Endothelial cell (in vitro differentiated cells): ENCODE measurements at regions not wholly inside any gene's neighbourhood (a gene's known extent, or its start where the extent isn't known, plus 50 kb on each side); places are given as distances from the start of the nearest gene placed in this dataset.

Source experiments
- DNase-seq: peaks from one replicate; pipeline ENCODE4 v3.0.0; 2021; ENCODE audit warnings: low spot score
- H3K27ac Mint-ChIP-seq: one replicate; pipeline ENCODE4 v1.8.0; 2021; ENCODE audit warnings: mixed read lengths, inconsistent platforms; ENCODE audit not compliant: unreplicated experiment
- H3K27me3 Mint-ChIP-seq: one replicate; pipeline ENCODE4 v1.8.0; 2021; ENCODE audit warnings: mild to moderate bottlenecking, moderate library complexity, mixed read lengths, inconsistent platforms; ENCODE audit not compliant: unreplicated experiment
- H3K36me3 Mint-ChIP-seq: one replicate; pipeline ENCODE4 v1.8.0; 2021; ENCODE audit warnings: mild to moderate bottlenecking, low read depth, mixed read lengths, inconsistent platforms; ENCODE audit not compliant: unreplicated experiment
- H3K4me1 Mint-ChIP-seq: one replicate; pipeline ENCODE4 v1.8.0; 2021; ENCODE audit warnings: mild to moderate bottlenecking, mixed read lengths, inconsistent platforms; ENCODE audit not compliant: unreplicated experiment
- H3K4me3 Mint-ChIP-seq: one replicate; pipeline ENCODE4 v1.8.0; 2021; ENCODE audit warnings: mild to moderate bottlenecking, mixed read lengths, inconsistent platforms; ENCODE audit not compliant: unreplicated experiment
- H3K9me3 Mint-ChIP-seq: one replicate; pipeline ENCODE4 v1.8.0; 2021; ENCODE audit warnings: mixed read lengths, inconsistent platforms; ENCODE audit not compliant: unreplicated experiment
- CTCF ChIP-seq: fragments of 200-600 bp; sonication (generic); IDR thresholded peaks from one replicate; pipeline ENCODE4 v1.5.0; 2021; ENCODE audit warnings: antibody characterized with exemption; ENCODE audit not compliant: unreplicated experiment

GRCh38 chr16:65783709-65784474 is 582.6 kb upstream of the CDH5 start:
- H3K4me1 Mint-ChIP-seq: no peaks in the 10 kb centered on the region
- peaks cover 4% of the 10 kb centered on the region for H3K27me3 Mint-ChIP-seq
- no peaks in the 10 kb centered on the region for H3K9me3 Mint-ChIP-seq
- H3K27ac Mint-ChIP-seq: no peak overlapping the region
- no peak for DNase-seq
- no peak for TF ChIP-seq CTCF
- H3K36me3 Mint-ChIP-seq: no peaks in the 10 kb centered on the region
- H3K4me3 Mint-ChIP-seq: no peak overlapping the region

GRCh38 chr16:65782611-65783600 is 583.6 kb upstream of the CDH5 start:
- no peaks in the 10 kb centered on the region for H3K4me1 Mint-ChIP-seq
- peaks cover 4% of the 10 kb centered on the region for H3K27me3 Mint-ChIP-seq
- no peak for DNase-seq
- H3K27ac Mint-ChIP-seq: no peak overlapping the region
- H3K36me3 Mint-ChIP-seq: no peaks in the 10 kb centered on the region
- no peak for TF ChIP-seq CTCF
- H3K4me3 Mint-ChIP-seq: no peak overlapping the region
- no peaks in the 10 kb centered on the region for H3K9me3 Mint-ChIP-seq

GRCh38 chr16:65781855-65782254 is 584.6 kb upstream of the CDH5 start:
- H3K27me3 Mint-ChIP-seq: peaks cover 4% of the 10 kb centered on the region
- no peak overlapping the region for H3K4me3 Mint-ChIP-seq
- no peak overlapping the region for H3K27ac Mint-ChIP-seq
- H3K4me1 Mint-ChIP-seq: no peaks in the 10 kb centered on the region
- H3K9me3 Mint-ChIP-seq: no peaks in the 10 kb centered on the region
- TF ChIP-seq CTCF: no peak
- DNase-seq: no peak
- peaks cover 4% of the 10 kb centered on the region for H3K36me3 Mint-ChIP-seq

- H3K4me3 Mint-ChIP-seq: no peak overlapping the region
- no peaks in the 10 kb centered on the region for H3K9me3 Mint-ChIP-seq
- DNase-seq: no peak
- no peaks in the 10 kb centered on the region for H3K4me1 Mint-ChIP-seq
- no peak overlapping the region for H3K27ac Mint-ChIP-seq
- H3K36me3 Mint-ChIP-seq: peaks cover 4% of the 10 kb centered on the region
- TF ChIP-seq CTCF: no peak
- H3K27me3 Mint-ChIP-seq: peaks cover 4% of the 10 kb centered on the region
These were observed 585.1 kb upstream of the CDH5 start for GRCh38 chr16:65781363-65781762.
